Effector CD4-positive, alpha-beta T cell (primary cell): ENCODE measurements at regions not wholly inside any gene's neighbourhood (a gene's known extent, or its start where the extent isn't known, plus 50 kb on each side); places are given as distances from the start of the nearest gene placed in this dataset.
A peak's percentile ranks its signal among the peaks of the same experiment; 100 is the strongest.
"Not testable (repeated sequence)": the region's sequence is repeated elsewhere in the genome, so short reads cannot be mapped to it uniquely, and the experiment has no call there.

ENCODE experiments used
- DNase-seq: peaks from one replicate; pipeline ENCODE4 v3.0.0-alpha.2; 2020

DNA sequence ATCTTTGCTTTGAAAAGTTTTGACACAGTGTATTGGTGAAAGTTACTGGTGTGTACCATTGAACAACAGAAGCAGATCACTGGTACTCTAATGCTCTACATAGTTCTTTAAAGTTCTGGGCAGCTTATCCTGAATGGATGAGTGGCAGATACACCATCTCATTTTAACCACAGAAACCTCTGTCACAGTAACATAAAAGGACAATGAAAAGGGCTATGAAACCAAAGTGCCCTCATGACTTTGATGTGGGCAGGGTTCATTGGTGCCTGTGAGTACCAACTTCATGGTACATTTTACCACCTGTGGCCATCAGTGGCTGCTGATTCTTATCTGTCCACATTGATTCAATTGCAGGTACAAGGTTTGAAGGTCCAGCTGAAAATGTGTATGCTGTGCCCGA lies 285.7 kb upstream of the PREP start:
- DNase-seq, result no peak

DNA sequence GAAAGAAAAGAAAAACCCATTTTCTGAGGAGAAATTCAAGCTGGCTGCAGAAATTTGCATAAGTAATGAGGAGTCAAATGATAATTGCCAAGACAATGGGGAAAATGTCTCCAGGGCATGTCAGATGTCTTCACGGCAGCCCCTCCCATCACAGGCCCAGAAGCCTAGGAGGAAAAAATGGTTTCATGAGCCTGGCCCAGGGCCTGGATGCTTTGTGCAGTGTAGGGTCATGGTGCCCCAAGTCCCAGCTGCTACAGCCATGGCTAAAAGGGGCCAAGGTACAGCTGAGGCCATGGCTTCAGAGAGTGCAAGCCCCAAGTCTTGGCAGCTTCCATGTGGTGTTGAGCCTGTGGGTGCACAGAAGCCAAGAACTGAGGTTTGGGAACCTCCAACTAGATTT lies 283.9 kb upstream of the PREP start:
- not testable (repeated sequence) for DNase-seq

GRCh38 chr6:105681061-105681460 lies 278.2 kb upstream of the PREP start:
- no peak for DNase-seq

DNA sequence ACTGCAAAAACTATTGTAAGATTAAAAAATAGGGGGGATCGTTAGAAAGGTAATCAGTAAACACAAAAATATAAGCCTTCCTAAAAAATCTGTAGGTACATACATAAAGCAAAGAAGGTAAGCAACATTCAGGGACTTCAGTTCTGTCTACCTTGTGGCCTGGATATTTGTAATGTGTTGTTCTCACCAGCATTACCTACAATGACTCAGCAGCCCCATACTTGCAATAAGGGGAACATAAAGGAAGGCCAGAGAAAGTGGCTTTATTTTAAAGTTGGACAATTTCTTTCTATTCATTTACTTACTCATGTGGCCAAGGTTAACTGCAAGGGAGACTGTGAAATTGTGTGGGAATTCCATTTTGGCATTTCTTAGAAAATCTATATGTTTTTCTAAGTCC lies 277.2 kb upstream of the PREP start:
- DNase-seq, result no peak

- DNase-seq, result no peak
Observed at GRCh38 chr6:105678516-105678915, 275.6 kb upstream of the PREP start.

DNA sequence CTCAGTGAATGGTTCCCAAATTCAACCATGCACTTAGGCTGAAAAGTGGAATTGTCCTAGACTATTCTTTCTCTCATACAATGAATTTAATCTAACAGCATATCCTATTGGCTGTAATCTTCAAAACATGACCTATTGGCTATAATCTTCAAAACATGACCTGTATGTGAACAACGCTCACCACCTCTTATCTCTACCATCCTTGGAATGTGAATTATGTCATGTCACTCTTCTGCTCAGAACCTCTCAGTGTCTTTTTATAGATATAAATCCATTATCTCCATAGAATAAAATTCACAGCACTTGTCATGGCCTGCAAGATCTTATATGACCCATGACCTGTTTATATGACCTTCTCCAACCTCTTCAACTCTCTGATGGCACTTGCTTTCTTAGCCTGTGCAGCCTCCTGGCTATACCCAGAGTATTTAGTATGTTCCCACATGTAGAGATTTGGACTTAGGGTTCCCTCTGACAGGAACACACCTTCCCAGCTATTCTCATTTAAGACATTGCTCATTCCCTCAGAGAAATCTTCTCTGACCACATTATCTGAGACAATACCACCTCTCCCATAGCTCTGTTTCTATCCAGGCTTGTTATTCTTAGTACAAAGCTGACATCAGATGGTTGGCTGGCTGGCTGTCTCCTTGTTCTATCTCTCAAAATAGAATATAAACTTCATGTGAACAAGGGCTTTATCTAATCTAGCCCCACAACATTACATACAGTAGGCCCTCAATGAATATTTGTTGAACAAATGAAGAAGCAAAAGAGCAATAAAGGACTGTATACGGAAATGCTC lies 275.0 kb upstream of the PREP start:
- DNase-seq, result no peak

GRCh38 chr6:105676857-105677256 lies 274.0 kb upstream of the PREP start:
- no peak for DNase-seq

DNA sequence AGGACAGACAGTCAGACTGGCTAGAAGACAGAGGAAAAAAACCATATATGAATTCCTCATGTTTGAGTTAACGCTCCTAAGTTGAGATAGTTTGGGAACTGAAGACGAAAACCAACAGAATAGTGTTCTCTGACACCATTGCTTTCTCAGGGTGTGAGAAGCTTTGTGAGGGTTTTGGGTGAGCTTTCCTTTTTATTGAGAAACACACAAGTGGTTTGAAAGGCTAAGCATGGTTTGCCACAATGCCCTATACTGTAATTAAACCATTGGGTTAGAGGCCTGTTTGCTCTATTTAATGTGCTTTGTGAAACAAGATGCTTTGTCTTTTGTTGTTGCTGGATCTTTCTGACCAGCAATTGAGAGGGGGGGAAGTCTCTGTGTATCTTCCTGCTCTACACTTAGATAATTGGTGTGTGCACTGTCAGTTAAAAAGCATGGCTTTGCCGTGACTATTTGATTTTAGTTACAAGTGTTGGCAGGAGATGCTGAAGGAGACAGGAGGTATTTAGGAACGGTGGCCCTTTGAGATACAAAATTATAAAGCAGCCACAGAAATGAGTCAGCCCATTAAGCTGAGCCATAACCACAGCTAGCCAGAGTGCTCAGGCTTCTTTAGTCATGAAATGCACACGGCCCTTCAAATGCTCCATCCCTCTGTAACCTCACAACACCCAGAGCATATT lies 273.0 kb upstream of the PREP start:
- no peak for DNase-seq

- DNase-seq, result not testable (repeated sequence)
Observed at GRCh38 chr6:105672856-105673538, 270.1 kb upstream of the PREP start.

- no peak for DNase-seq
Observed at GRCh38 chr6:105669232-105669631, 266.4 kb upstream of the PREP start.

- DNase-seq, result no peak
Observed at GRCh38 chr6:105667056-105667455, 264.2 kb upstream of the PREP start.

DNA sequence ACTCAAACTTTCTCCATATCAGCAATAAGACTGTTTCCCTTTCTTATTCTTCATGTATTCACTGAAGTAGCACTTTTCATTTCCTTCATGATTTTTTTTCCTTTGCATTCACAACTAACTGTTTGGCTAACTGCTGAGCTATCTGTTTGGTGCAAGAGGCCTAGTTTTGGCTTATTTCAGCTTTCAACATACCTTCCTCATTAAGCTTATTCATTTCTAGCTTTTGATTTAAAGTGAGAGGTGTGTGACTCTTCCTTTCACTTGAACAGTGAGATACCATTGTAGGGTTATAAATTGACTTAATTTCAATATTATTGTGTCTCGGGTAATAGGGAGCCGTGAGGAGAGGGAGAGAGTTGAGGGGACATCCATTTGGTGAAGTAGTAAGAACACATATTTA lies 262.0 kb upstream of the PREP start:
- no peak for DNase-seq

DNA sequence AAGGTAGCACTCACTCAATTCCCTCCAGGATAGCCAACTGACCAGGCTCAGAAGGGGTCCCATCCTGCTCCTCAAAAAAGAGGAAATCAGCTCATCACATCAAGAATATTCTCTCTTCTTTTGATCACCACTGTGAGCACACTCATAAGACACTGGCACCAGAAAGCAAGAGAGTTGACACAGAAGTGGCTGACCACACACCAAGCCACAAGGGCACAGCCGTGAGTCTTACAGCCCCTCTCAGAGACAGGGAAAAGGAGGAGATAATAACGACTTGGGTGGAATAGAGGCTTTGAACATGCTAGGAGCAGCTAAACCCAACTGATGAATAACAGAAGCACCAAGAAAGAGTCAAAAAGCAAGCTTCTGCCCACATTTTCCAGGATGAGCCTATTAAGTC lies 249.1 kb upstream of the PREP start:
- no peak for DNase-seq

GRCh38 chr6:105650347-105650746 lies 247.5 kb upstream of the PREP start:
- no peak for DNase-seq

GRCh38 chr6:105649192-105649591 lies 246.3 kb upstream of the PREP start:
- DNase-seq, result no peak

- no peak for DNase-seq
Observed at GRCh38 chr6:105648276-105648675, 245.4 kb upstream of the PREP start.

GRCh38 chr6:105646391-105646867 lies 243.5 kb upstream of the PREP start:
- DNase-seq, result peak; percentile 2

DNA sequence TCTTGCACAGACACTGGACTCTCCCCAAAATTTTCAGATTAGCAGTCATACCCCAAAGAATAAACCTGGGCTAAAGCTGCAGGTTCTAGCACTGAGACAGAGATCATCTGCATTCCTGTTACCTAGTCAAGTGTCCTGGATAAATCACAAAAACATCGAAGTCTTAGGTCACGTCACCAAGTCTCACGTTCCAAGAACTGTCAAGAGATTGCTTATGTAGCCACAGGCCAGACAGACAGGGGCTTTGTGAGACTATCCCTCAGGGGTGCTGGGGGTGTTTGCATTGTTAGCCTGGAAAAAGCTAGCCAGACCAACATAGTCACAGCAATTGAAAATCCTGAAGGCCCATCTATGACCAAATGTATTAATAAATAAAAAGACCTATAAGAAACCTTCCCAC lies 243.1 kb upstream of the PREP start:
- no peak for DNase-seq

DNA sequence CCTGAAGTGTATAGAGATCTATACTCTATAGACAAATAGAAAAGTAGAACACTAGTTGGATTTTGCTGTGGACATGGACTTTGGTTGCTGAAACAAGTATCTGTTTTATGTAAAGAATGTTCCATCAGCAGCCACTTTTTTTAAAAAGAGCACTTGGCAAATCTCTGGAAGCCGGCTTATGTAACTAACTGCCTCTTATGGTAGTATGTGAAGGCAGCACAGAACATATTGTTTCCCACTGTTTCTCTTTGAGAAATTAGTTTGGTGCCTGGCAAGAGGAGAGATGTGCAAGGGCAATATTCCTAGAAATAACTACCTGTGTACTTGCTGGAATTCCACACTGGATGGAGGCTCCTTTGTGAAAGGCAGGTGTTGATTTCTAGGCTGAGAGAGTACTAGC lies 242.3 kb upstream of the PREP start:
- no peak for DNase-seq

GRCh38 chr6:105644691-105645090 lies 241.8 kb upstream of the PREP start:
- no peak for DNase-seq

GRCh38 chr6:105644073-105644489 lies 241.2 kb upstream of the PREP start:
- DNase-seq, result no peak

GRCh38 chr6:105642708-105643107 lies 239.8 kb upstream of the PREP start:
- DNase-seq, result no peak

- no peak for DNase-seq
Observed at GRCh38 chr6:105641504-105641903, 238.6 kb upstream of the PREP start.

GRCh38 chr6:105639124-105639523 lies 236.2 kb upstream of the PREP start:
- no peak for DNase-seq
